Panc1 (cell line): ENCODE measurements at regions not wholly inside any gene's neighbourhood (a gene's known extent, or its start where the extent isn't known, plus 50 kb on each side); places are given as distances from the start of the nearest gene placed in this dataset.

Source experiments
- ATAC-seq: fragments of 200-7000 bp; cut with Tn5 transposase; 2 replicates; pipeline ENCODE4 v1.9.1; 2020; ENCODE audit warnings: mild to moderate bottlenecking, moderate library complexity
- BruUV-seq: library from RNA; stranded (reverse); fragments of 400-500 nt; replicated peaks from 2 replicates; lab custom pipeline; 2021; lab: Mats Ljungman, UMichigan
- CTCF ChIA-PET: fragments of 300-600 bp; sonication (Branson Sonifier 250); formaldehyde crosslinking; loops from one replicate; lab custom pipeline; 2022; ENCODE audit warnings: antibody characterized with exemption; lab: Charles Lee
- POLR2A ChIA-PET: fragments of 300-600 bp; sonication (Branson Sonifier 250); formaldehyde crosslinking; loops from one replicate; lab custom pipeline; 2022; ENCODE audit warnings: antibody characterized with exemption; lab: Charles Lee
- DNase-seq: peaks from one replicate; pipeline ENCODE4 v3.0.0-alpha.2; 2010; ENCODE audit warnings: low read depth, low spot score
- H3K27ac ChIP-seq: 2 replicates; pipeline ENCODE4 v1.5.1; 2011; ENCODE audit warnings: mild to moderate bottlenecking, low read length, inconsistent platforms
- H3K27me3 ChIP-seq: fragments of 200-500 bp; sonication (Bioruptor generic); 2 replicates; pipeline ENCODE4 v1.6.0; 2014; ENCODE audit warnings: low read length, inconsistent platforms; ENCODE audit not compliant: control insufficient read depth, insufficient read depth
- H3K36me3 ChIP-seq: fragments of 200-500 bp; sonication (Bioruptor generic); 2 replicates; pipeline ENCODE4 v1.5.1; 2014; ENCODE audit warnings: inconsistent platforms, mild to moderate bottlenecking, low read length, moderate library complexity; ENCODE audit not compliant: control insufficient read depth, insufficient read depth
- H3K4me1 ChIP-seq: 2 replicates; pipeline ENCODE4 v1.5.1; 2011; ENCODE audit warnings: inconsistent platforms, mild to moderate bottlenecking, low read length, moderate library complexity; ENCODE audit not compliant: control insufficient read depth, insufficient read depth
- H3K4me3 ChIP-seq, 2 experiments: 2 replicates each; pipeline ENCODE4 v1.5.1; 2011 to 2012; ENCODE audit warnings: low read depth in 2 of 2, low read length in 2 of 2, mild to moderate bottlenecking in 2 of 2, inconsistent platforms in 1 of 2, moderate library complexity in 1 of 2
- H3K9me3 ChIP-seq: fragments of 200-500 bp; sonication (Bioruptor generic); 2 replicates; pipeline ENCODE4 v1.5.1; 2014; ENCODE audit warnings: low read depth, mild to moderate bottlenecking, inconsistent platforms, low read length, moderate library complexity; ENCODE audit not compliant: control insufficient read depth, insufficient read depth
- POLR2AphosphoS5 ChIP-seq: IDR thresholded peaks from 2 replicates; pipeline ENCODE4 v1.6.1; 2012; ENCODE audit warnings: mild to moderate bottlenecking, low read depth, low read length, moderate library complexity
- SIN3A ChIP-seq: IDR thresholded peaks from 2 replicates; pipeline ENCODE4 v1.6.1; 2012; ENCODE audit warnings: low read depth, mild to moderate bottlenecking, low read length, moderate library complexity, borderline replicate concordance; ENCODE audit not compliant: insufficient read depth
- TCF7L2 ChIP-seq: IDR thresholded peaks from 2 replicates; pipeline ENCODE4 v1.6.1; 2011; ENCODE audit warnings: mild to moderate bottlenecking, low read depth, low read length, inconsistent platforms
- in situ Hi-C: cut with HindIII; loops from 2 replicates; pipeline ENCODE4 v1.10.0; 2016; ENCODE audit warnings: low sequenced_read_pairs, low pct_unique_long_range_greater_than_20kb
- intact Hi-C: fragments of 100-400 bp; cut with micrococcal nuclease; formaldehyde crosslinking; loops from one replicate; pipeline ENCODE4 v1.10.0; 2022; ENCODE audit not compliant: unreplicated experiment
- TF ChIP-seq, protein P1 (sequence below), 2 experiments: IDR thresholded peaks; 2 replicates each; pipeline ENCODE4 v1.6.1; 2011 to 2012; ENCODE audit warnings: low read depth in 2 of 2, control low read depth in 1 of 2, low read length in 1 of 2, mild to moderate bottlenecking in 1 of 2, moderate library complexity in 1 of 2; ENCODE audit not compliant: insufficient read depth in 1 of 2
- TF ChIP-seq, protein P2 (sequence below): fragments of 450-650 bp; IDR thresholded peaks from 2 replicates; pipeline ENCODE4 v1.5.1; 2017; ENCODE audit warnings: mild to moderate bottlenecking

DNA sequence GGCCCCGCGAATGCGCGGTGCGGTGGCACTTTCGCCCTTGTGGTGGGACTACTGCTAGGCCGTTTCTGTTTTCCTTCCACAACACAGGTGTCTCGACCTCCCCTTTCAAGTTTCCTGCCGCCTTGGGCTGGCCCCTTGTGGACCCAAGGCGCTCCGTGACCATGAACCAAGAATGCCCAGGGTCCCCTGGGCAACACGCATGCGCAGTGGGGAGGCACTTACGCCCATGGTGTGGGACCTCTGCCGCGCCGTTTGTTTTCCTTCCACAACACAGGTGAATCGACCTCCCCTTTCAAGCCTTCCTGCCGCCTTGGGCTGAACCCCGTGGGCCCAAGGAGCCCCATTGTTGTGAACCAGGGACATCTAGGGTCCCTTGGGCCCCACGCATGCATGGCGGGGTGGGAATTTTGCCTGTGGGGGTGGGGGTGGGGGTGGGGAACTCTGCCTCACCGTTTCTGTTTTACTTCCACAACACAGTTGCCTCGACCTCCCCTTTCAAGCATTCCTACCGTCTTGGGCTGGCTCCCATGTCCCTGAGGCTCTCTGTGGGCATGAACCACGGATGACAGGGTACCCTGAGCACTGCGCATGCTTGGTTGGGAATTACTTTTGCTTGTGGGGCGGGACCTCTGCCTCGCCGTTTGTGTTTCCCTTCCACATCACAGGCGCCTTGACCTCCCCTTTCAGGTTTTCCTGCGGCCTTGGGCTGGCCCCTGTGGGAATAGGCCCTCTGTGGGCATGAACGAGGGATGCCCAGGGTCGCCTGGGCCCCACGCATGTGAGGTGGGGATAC is 355.1 kb downstream of the ALG10 start:
- intact Hi-C loops = no loop called here
- DNase-seq (no peak), ATAC-seq (no peak)
- Histone ChIP-seq H3K9me3 (no peaks in the 10 kb centered on the region), H3K36me3 (no peaks in the 10 kb centered on the region), H3K4me3 (no peak overlapping the region), H3K27me3 (peaks cover 7% of the 10 kb centered on the region), H3K4me1 (no peaks in the 10 kb centered on the region; the same call in none of the 2 replicates), H3K27ac (no peak overlapping the region)
- no peak for TF ChIP-seq SIN3A
- TF ChIP-seq, protein P1, sequence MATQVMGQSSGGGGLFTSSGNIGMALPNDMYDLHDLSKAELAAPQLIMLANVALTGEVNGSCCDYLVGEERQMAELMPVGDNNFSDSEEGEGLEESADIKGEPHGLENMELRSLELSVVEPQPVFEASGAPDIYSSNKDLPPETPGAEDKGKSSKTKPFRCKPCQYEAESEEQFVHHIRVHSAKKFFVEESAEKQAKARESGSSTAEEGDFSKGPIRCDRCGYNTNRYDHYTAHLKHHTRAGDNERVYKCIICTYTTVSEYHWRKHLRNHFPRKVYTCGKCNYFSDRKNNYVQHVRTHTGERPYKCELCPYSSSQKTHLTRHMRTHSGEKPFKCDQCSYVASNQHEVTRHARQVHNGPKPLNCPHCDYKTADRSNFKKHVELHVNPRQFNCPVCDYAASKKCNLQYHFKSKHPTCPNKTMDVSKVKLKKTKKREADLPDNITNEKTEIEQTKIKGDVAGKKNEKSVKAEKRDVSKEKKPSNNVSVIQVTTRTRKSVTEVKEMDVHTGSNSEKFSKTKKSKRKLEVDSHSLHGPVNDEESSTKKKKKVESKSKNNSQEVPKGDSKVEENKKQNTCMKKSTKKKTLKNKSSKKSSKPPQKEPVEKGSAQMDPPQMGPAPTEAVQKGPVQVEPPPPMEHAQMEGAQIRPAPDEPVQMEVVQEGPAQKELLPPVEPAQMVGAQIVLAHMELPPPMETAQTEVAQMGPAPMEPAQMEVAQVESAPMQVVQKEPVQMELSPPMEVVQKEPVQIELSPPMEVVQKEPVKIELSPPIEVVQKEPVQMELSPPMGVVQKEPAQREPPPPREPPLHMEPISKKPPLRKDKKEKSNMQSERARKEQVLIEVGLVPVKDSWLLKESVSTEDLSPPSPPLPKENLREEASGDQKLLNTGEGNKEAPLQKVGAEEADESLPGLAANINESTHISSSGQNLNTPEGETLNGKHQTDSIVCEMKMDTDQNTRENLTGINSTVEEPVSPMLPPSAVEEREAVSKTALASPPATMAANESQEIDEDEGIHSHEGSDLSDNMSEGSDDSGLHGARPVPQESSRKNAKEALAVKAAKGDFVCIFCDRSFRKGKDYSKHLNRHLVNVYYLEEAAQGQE (IDR thresholded peaks at IDR 0.05; ENCODE audit: insufficient read depth in 1 of 2, low read depth in 2 of 2, low read length in 1 of 2) = no peak
- TF ChIP-seq, protein P2, sequence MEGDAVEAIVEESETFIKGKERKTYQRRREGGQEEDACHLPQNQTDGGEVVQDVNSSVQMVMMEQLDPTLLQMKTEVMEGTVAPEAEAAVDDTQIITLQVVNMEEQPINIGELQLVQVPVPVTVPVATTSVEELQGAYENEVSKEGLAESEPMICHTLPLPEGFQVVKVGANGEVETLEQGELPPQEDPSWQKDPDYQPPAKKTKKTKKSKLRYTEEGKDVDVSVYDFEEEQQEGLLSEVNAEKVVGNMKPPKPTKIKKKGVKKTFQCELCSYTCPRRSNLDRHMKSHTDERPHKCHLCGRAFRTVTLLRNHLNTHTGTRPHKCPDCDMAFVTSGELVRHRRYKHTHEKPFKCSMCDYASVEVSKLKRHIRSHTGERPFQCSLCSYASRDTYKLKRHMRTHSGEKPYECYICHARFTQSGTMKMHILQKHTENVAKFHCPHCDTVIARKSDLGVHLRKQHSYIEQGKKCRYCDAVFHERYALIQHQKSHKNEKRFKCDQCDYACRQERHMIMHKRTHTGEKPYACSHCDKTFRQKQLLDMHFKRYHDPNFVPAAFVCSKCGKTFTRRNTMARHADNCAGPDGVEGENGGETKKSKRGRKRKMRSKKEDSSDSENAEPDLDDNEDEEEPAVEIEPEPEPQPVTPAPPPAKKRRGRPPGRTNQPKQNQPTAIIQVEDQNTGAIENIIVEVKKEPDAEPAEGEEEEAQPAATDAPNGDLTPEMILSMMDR = no peak
- TF ChIP-seq TCF7L2 = no peak
- ChIA-PET CTCF (no interaction called here), POLR2A (no interaction called here)
- BruUV-seq = no TSS peak
- in situ Hi-C loops = no loop called here

DNA sequence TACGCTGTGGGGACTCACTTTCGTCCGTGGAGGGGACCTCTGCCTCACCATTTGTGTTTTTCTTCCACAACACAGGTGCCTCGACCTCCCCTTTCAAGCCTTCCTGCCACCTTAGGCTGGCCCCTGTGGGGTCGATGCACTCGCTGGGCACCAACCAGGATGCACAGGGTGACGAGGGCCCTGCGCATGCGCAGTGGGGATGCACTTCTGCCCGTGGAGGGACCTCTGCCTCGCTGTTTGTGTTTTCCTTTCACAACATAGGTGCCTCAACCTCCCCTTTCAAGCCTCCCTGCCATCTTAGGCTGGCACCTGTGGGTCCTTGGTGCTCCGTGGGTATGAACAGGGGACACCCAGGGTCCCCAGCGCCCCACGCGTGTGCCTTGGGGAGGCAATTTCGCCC is 356.8 kb downstream of the ALG10 start:
- no peak overlapping the region for H3K4me3 ChIP-seq
- H3K9me3 ChIP-seq = no peaks in the 10 kb centered on the region
- ChIA-PET CTCF (no interaction called here), POLR2A (no interaction called here)
- peaks cover 5% of the 10 kb centered on the region; the same call in 1 of the 2 replicates for H3K27me3 ChIP-seq
- no peak overlapping the region for H3K27ac ChIP-seq
- ATAC-seq (no peak), DNase-seq (no peak)
- no peaks in the 10 kb centered on the region; the same call in 1 of the 2 replicates for H3K4me1 ChIP-seq
- TF ChIP-seq SIN3A (no peak), TCF7L2 (no peak), POLR2AphosphoS5 (no peak)
- TF ChIP-seq, protein P1 (IDR thresholded peaks at IDR 0.05; ENCODE audit: insufficient read depth in 1 of 2, low read depth in 2 of 2, low read length in 1 of 2) = no peak
- TF ChIP-seq, protein P2 = no peak
- intact Hi-C loops (no loop called here), in situ Hi-C loops (no loop called here)
- H3K36me3 ChIP-seq = no peaks in the 10 kb centered on the region
- no TSS peak for BruUV-seq
